Heart right ventricle (tissue), 16 donors: ENCODE measurements at regions not wholly inside any gene's neighbourhood (a gene's known extent, or its start where the extent isn't known, plus 50 kb on each side); places are given as distances from the start of the nearest gene placed in this dataset.

Source experiments
- ATAC-seq, 8 donors: fragments of 200-7000 bp; cut with Tn5 transposase; one replicate each; pipeline ENCODE4 v1.9.1; 2020; ENCODE audit warnings: mild to moderate bottlenecking in 8 of 8, moderate library complexity in 8 of 8, moderate number of reproducible peaks in 1 of 8
- DNase-seq, 2 donors: peaks; one replicate each; pipeline ENCODE4 v3.0.0-alpha.2; 2020
- H3K27ac ChIP-seq, 10 donors: fragments of 200-600 bp; sonication (generic) in 2 of 10; one replicate each; pipeline versions ENCODE4 v1.5.0 to v1.8.0; 2020 to 2022; ENCODE audit warnings: mild to moderate bottlenecking in 3 of 10
- H3K27me3 ChIP-seq, 7 donors: fragments of 200-600 bp; one replicate each; pipeline ENCODE4 v1.8.0; 2021 to 2022; ENCODE audit warnings: mild to moderate bottlenecking in 2 of 7
- H3K36me3 ChIP-seq, 9 donors: fragments of 200-600 bp; sonication (generic) in 1 of 9; one replicate each; pipeline versions ENCODE4 v1.5.0 to v1.8.0; 2020 to 2022; ENCODE audit warnings: mild to moderate bottlenecking in 2 of 9
- H3K4me1 ChIP-seq, 9 donors: fragments of 200-600 bp; sonication (generic) in 1 of 9; one replicate each; pipeline versions ENCODE4 v1.5.0 to v1.8.0; 2020 to 2022; ENCODE audit warnings: mild to moderate bottlenecking in 4 of 9
- H3K4me3 ChIP-seq, 10 donors: fragments of 200-600 bp; sonication (generic) in 2 of 10; one replicate each; pipeline versions ENCODE4 v1.5.0 to v1.8.0; 2020 to 2022; ENCODE audit warnings: mild to moderate bottlenecking in 7 of 10, moderate library complexity in 2 of 10
- H3K9me3 ChIP-seq, 11 donors: fragments of 200-600 bp in 10 of 11; sonication (generic) in 2 of 11; one replicate each; pipeline versions ENCODE4 v1.5.0 to v1.8.0; 2013 to 2022; ENCODE audit warnings: mild to moderate bottlenecking in 2 of 11, control low read depth in 1 of 11, moderate library complexity in 1 of 11
- CTCF ChIP-seq, 9 donors: fragments of 200-600 bp; sonication (generic) in 2 of 9; IDR thresholded peaks; one replicate each; pipeline versions ENCODE4 v1.5.0 to v1.8.0; 2021 to 2022; ENCODE audit warnings: antibody characterized with exemption in 9 of 9, mild to moderate bottlenecking in 5 of 9, moderate library complexity in 1 of 9
- WGBS, 2 donors: extraction: QIAGEN DNeasy Blood & Tissue Kit; methylation state at CpG; one replicate each; pipeline ENCODE4 v1.1.7; 2013; ENCODE audit warnings: inconsistent platforms in 1 of 2; 5-methylcytosine and 5-hydroxymethylcytosine counted together
- intact Hi-C, 10 donors: fragments of 100-400 bp; cut with DNase I; formaldehyde crosslinking; loops; one replicate each; pipeline versions ENCODE4 v1.11.1 to v1.14.2; 2022
- donor health status: Arrhythmogenic right ventricular cardiomyopathy.
- donor health status: ischemic (EF 13 %, LVEDD 7.1; RV severe dilation, severe dysfunction).
- donor health status: healthy with polysubstance abuse.
- donor health status: DM: no; HTN: yes; CAD: no.
- donor health status: DM: no; HTN: no; CAD: no.
- donor health status: ischemic (EF 25% LVEDD 6.9; RV normal size, moderate dysfunction).
- donor health status: ischemic (EF 25% LVEDD 5.7; RV mildly dilated, moderate dysfunction).
- donor health status: healthy.
- donor health status: DM: yes; HTN: yes; CAD: no.
- donor health status: Ischemic cardiomyopathy.
- donor health status: ischemic (EF 35%, LVEDD 5.7; RV mildly dilated, moderate dysfunction).
- donor health status: nonischemic (EF 11% LVEDD 7.7; RV severe dilation, severe dysfunction).
- donor health status: DM: yes; HTN: yes; CAD: no.
- donor health status: PGD.
- donor health status: ischemic (EF 29% LVEDD 5.4; RV normal size, mild dysfunction).
- donor health status: nonischemic (EF 23%, LVEDD 6.1; RV moderate dilation, normal function).

DNA sequence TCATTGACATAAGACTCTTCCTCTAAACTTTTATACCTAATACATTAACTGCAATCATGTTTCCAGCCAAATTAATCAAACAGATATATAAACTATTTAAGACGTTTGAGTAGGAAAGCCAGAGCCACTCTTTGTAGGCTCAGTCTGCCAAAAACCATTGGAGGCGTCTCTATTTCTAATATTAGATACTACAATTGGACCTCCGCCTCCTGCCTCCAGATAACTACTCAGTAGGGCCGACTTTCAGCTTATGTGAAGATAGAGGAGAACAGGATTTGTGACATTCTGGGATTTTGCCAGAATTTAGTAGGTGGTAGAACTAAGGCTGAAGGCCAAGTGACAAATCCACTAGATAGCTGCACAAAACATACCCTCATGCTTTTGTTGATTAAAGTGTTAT is 463.0 kb downstream of the CETN3 start:
- intact Hi-C loops: no loop called here
- ATAC-seq: peak in 6 of 8 donors; percentile 7 to 79 (median 54)
- TF ChIP-seq CTCF (IDR thresholded peaks at IDR 0.05): no peak
- no peak overlapping the region for H3K4me3 ChIP-seq
- H3K27me3 ChIP-seq: no peaks in the 10 kb centered on the region
- peaks cover 0 to 10% (median 0%) of the 10 kb centered on the region in 9 donors for H3K4me1 ChIP-seq
- no peaks in the 10 kb centered on the region for H3K9me3 ChIP-seq
- DNase-seq: peak in 1 of 2 donors; percentile 6
- H3K27ac ChIP-seq: peak overlapping the region in 2 of 10 donors; percentile 0 to 23
- no peaks in the 10 kb centered on the region for H3K36me3 ChIP-seq
- WGBS, 2 donors: 15 to 23% methylated on average over 4 of the region's 4 CpGs

GRCh38 chr5:89942171-89942570 is 467.4 kb downstream of the CETN3 start:
- H3K9me3 ChIP-seq: no peaks in the 10 kb centered on the region
- no peaks in the 10 kb centered on the region for H3K36me3 ChIP-seq
- no peak overlapping the region for H3K4me3 ChIP-seq
- WGBS, 2 donors: 94 to 98% methylated on average over 1 of the region's 1 CpG
- no peak for TF ChIP-seq CTCF (IDR thresholded peaks at IDR 0.05)
- intact Hi-C loops: no loop called here
- peaks cover 0 to 9% (median 0%) of the 10 kb centered on the region in 9 donors for H3K4me1 ChIP-seq
- DNase-seq (no peak), ATAC-seq (no peak)
- no peaks in the 10 kb centered on the region for H3K27me3 ChIP-seq
- H3K27ac ChIP-seq: no peak overlapping the region

GRCh38 chr5:89936576-89936975 is 473.0 kb downstream of the CETN3 start:
- no peak for TF ChIP-seq CTCF (IDR thresholded peaks at IDR 0.05)
- Histone ChIP-seq H3K9me3 (no peaks in the 10 kb centered on the region), H3K27me3 (no peaks in the 10 kb centered on the region), H3K36me3 (no peaks in the 10 kb centered on the region), H3K27ac (no peak overlapping the region), H3K4me3 (no peak overlapping the region), H3K4me1 (peaks cover 0 to 32% (median 20%) of the 10 kb centered on the region in 9 donors)
- ATAC-seq (no peak), DNase-seq (no peak)
- intact Hi-C loops: loop anchor here in 2 of 10 donors (5.0 to 10.0 kb wide), 2 partner anchors 48 to 51 kb away; no protein-coding TSS in a partner anchor
- WGBS, 2 donors: 93% methylated on average over 3 of the region's 3 CpGs

- no peaks in the 10 kb centered on the region for H3K9me3 ChIP-seq
- no peak for TF ChIP-seq CTCF (IDR thresholded peaks at IDR 0.05)
- WGBS, 2 donors: 93 to 95% methylated on average over 4 of the region's 4 CpGs
- peaks cover 0 to 50% (median 29%) of the 10 kb centered on the region in 9 donors for H3K4me1 ChIP-seq
- H3K36me3 ChIP-seq: no peaks in the 10 kb centered on the region
- intact Hi-C loops: loop anchor here in 3 of 10 donors (5.0 to 10.0 kb wide), 3 partner anchors 51 to 1052 kb away; partner anchors contain the start of gene MEF2C (in 1 of the 3)
- no peaks in the 10 kb centered on the region for H3K27me3 ChIP-seq
- ATAC-seq (no peak), DNase-seq (no peak)
- H3K4me3 ChIP-seq: no peak overlapping the region
- H3K27ac ChIP-seq: no peak overlapping the region
Observed at GRCh38 chr5:89934069-89934468, 475.5 kb downstream of the CETN3 start.
